ENCODE measurements at regions not wholly inside any gene's neighbourhood (a gene's known extent, or its start where the extent isn't known, plus 50 kb on each side); places are given as distances from the start of the nearest gene placed in this dataset.
"Not testable (repeated sequence)": the region's sequence is repeated elsewhere in the genome, so short reads cannot be mapped to it uniquely, and the experiment has no call there.

GRCh38 chr20:40630099-40630498 is 58.9 kb downstream of the MAFB start:
- peaks cover 8% of the 10 kb centered on the region for H3K4me1 Mint-ChIP-seq (ENCODE audit: low read depth)
- H3K9me3 Mint-ChIP-seq (ENCODE audit: low read depth) = peaks cover 7% of the 10 kb centered on the region
- peaks cover 27% of the 10 kb centered on the region for H3K27me3 Mint-ChIP-seq (ENCODE audit: low read depth)
- no peak overlapping the region for H3K4me3 Mint-ChIP-seq (ENCODE audit: unreplicated experiment)
- peaks cover 3% of the 10 kb centered on the region for H3K36me3 Mint-ChIP-seq (ENCODE audit: low read depth)
- no peak for TF ChIP-seq CTCF (IDR thresholded peaks at IDR 0.05)
- no peak for DNase-seq (ENCODE audit: low spot score)
- H3K27ac Mint-ChIP-seq (ENCODE audit: unreplicated experiment) = no peak overlapping the region

- no peak for TF ChIP-seq CTCF (IDR thresholded peaks at IDR 0.05)
- no peak overlapping the region for H3K4me3 Mint-ChIP-seq (ENCODE audit: unreplicated experiment)
Measured at GRCh38 chr20:40628877-40629276, 60.2 kb downstream of the MAFB start.

GRCh38 chr20:40619053-40619452 is 70.0 kb downstream of the MAFB start:
- not testable (repeated sequence) for H3K27ac Mint-ChIP-seq (ENCODE audit: unreplicated experiment); H3K4me1 Mint-ChIP-seq (ENCODE audit: low read depth); DNase-seq (ENCODE audit: low spot score); H3K4me3 Mint-ChIP-seq (ENCODE audit: unreplicated experiment); H3K9me3 Mint-ChIP-seq (ENCODE audit: low read depth); H3K36me3 Mint-ChIP-seq (ENCODE audit: low read depth)
- peaks cover 41% of the 10 kb centered on the region for H3K27me3 Mint-ChIP-seq (ENCODE audit: low read depth)

More at GRCh38 chr20:40628877-40629276, 60.2 kb downstream of the MAFB start:
- DNase-seq (ENCODE audit: low spot score) = no peak
- H3K4me1 Mint-ChIP-seq (ENCODE audit: low read depth) = peaks cover 8% of the 10 kb centered on the region
- H3K9me3 Mint-ChIP-seq (ENCODE audit: low read depth) = peaks cover 7% of the 10 kb centered on the region
- H3K27me3 Mint-ChIP-seq (ENCODE audit: low read depth) = peaks cover 24% of the 10 kb centered on the region
- peaks cover 3% of the 10 kb centered on the region for H3K36me3 Mint-ChIP-seq (ENCODE audit: low read depth)
- no peak overlapping the region for H3K27ac Mint-ChIP-seq (ENCODE audit: unreplicated experiment)

DNA sequence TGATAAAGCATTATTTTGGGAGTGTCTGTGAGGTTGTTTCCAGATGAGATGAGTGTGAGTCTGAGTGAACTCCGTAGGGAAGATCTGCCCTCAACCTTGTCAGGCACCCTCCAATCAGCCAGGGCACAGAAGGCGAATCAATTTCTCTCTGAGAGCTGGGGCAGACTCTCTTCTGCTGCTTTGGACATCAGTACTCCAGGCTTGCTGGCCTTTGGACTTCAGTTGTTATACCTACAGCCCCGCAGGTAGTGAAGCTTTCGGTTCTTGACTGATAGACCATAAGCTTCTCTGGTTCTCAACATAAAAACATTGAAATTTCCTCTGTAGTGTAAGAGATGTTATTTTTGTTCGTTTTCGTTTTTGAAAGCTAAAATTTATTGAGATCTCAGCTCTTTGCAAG is 71.4 kb downstream of the MAFB start:
- no peak for DNase-seq (ENCODE audit: low spot score)

DNA sequence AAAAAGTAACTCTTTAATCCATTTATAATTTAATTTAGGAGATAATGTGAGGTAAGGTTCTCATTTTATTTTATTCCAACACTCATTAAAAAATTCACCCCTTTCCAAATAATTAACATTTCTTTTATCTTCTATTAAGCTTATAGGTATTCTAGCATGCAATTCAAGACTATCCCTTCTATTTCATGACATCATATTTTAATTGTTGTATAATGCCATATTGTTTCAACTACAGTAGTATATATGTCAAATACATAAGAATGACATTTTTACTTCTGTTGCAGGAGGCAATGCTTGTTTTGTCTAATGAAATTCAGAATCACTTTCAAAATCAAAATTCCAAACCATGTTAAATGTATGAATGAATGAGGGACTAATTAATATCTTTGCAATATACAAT is 76.2 kb downstream of the MAFB start:
- no peak overlapping the region for H3K27ac Mint-ChIP-seq (ENCODE audit: unreplicated experiment)
- TF ChIP-seq CTCF (IDR thresholded peaks at IDR 0.05) = no peak
- no peak for DNase-seq (ENCODE audit: low spot score)
- peaks cover 53% of the 10 kb centered on the region for H3K27me3 Mint-ChIP-seq (ENCODE audit: low read depth)
- H3K36me3 Mint-ChIP-seq (ENCODE audit: low read depth) = no peaks in the 10 kb centered on the region
- no peak overlapping the region for H3K4me3 Mint-ChIP-seq (ENCODE audit: unreplicated experiment)
- H3K9me3 Mint-ChIP-seq (ENCODE audit: low read depth) = no peaks in the 10 kb centered on the region
- no peaks in the 10 kb centered on the region for H3K4me1 Mint-ChIP-seq (ENCODE audit: low read depth)

More for the DNA sequence above, 71.4 kb downstream of the MAFB start:
- Mint-ChIP-seq H3K9me3 (ENCODE audit: low read depth) (no peaks in the 10 kb centered on the region), H3K27me3 (ENCODE audit: low read depth) (peaks cover 49% of the 10 kb centered on the region), H3K27ac (ENCODE audit: unreplicated experiment) (no peak overlapping the region), H3K4me1 (ENCODE audit: low read depth) (no peaks in the 10 kb centered on the region), H3K4me3 (ENCODE audit: unreplicated experiment) (no peak overlapping the region), H3K36me3 (ENCODE audit: low read depth) (no peaks in the 10 kb centered on the region)
- no peak for TF ChIP-seq CTCF (IDR thresholded peaks at IDR 0.05)

- no peaks in the 10 kb centered on the region for H3K9me3 Mint-ChIP-seq (ENCODE audit: low read depth)
- H3K4me1 Mint-ChIP-seq (ENCODE audit: low read depth) = no peaks in the 10 kb centered on the region
- H3K36me3 Mint-ChIP-seq (ENCODE audit: low read depth) = no peaks in the 10 kb centered on the region
- H3K4me3 Mint-ChIP-seq (ENCODE audit: unreplicated experiment) = no peak overlapping the region
- TF ChIP-seq CTCF (IDR thresholded peaks at IDR 0.05) = no peak
- peaks cover 53% of the 10 kb centered on the region for H3K27me3 Mint-ChIP-seq (ENCODE audit: low read depth)
- no peak for DNase-seq (ENCODE audit: low spot score)
- H3K27ac Mint-ChIP-seq (ENCODE audit: unreplicated experiment) = no peak overlapping the region
Measured at GRCh38 chr20:40612247-40612646, 76.8 kb downstream of the MAFB start.

All from chondrocyte (in vitro differentiated cells).